ENCODE measurements at regions not wholly inside any gene's neighbourhood (a gene's known extent, or its start where the extent isn't known, plus 50 kb on each side); places are given as distances from the start of the nearest gene placed in this dataset.
"Not testable (repeated sequence)": the region's sequence is repeated elsewhere in the genome, so short reads cannot be mapped to it uniquely, and the experiment has no call there.

DNA sequence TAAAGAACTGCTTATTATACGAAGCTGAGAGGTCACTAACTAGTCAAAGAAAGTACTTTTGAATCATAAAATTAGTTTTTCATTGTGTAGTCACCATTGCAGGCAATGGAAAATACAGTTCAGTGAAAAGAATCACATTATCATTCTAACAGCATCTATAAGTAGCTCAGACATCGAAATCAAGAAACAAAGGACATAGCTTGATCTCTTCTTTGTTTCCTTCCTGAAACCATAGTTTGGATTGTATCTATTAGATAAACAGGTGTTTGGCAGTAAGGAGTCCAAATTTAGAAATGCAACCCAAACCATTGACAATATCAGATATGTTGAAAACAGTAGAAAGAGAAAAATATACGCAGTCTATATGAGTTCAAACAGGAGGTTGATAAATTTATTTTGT, 697.3 kb downstream of the TFAP2A start:
- DNase-seq (ENCODE audit: low read depth in 4 of 4, low spot score in 1 of 4), result no peak

- DNase-seq (ENCODE audit: low read depth in 4 of 4, low spot score in 1 of 4), result no peak
Measured at GRCh38 chr6:9711365-9711764, 703.5 kb downstream of the TFAP2A start.

- DNase-seq (ENCODE audit: low read depth in 4 of 4, low spot score in 1 of 4), result no peak
Measured at GRCh38 chr6:9710574-9710973, 704.3 kb downstream of the TFAP2A start.

DNA sequence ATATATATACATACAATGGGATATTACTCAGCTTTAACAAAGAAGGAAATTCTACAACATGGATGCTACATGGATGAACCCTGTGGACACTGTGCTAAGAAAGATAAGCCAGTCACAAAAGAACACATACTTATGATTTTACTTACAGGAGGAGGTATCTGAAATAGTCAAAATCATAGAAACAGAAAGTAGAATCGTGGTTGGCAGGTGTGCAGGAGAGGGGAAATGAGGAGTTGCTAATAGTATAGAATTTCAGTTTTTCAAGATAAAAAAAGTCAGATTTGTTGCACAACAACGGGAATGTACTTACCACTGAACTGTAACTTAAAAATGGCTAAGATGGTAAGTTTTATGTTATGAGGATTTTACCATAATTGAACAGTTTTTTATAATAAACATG, 706.3 kb downstream of the TFAP2A start:
- no peak for DNase-seq (ENCODE audit: low read depth in 4 of 4, low spot score in 1 of 4)

- DNase-seq (ENCODE audit: low read depth in 4 of 4, low spot score in 1 of 4), result no peak
Measured at GRCh38 chr6:9704989-9705388, 709.9 kb downstream of the TFAP2A start.

DNA sequence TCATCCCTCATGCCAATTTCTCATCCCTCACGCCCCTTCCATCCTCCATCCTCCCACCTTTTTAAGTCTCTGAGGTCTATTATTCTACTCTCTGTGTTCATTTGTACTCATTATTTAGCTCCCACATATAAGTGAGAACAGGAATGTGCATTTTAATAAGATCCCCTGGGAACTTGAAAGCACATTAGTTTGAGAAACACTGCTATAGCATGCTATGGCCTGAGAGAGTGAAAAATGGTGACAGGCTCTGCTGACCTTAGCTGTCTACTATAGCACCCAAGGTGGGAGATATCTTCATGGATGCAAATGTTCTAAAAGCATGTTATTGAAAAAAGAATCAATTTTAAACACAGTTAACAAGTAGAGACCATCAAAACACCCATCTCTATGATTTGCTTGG, 712.0 kb downstream of the TFAP2A start:
- DNase-seq (ENCODE audit: low read depth in 4 of 4, low spot score in 1 of 4), result no peak

- no peak for DNase-seq (ENCODE audit: low read depth in 4 of 4, low spot score in 1 of 4)
Measured at GRCh38 chr6:9699888-9700287, 715.0 kb downstream of the TFAP2A start.

GRCh38 chr6:9697263-9697931, 717.5 kb downstream of the TFAP2A start:
- no peak for DNase-seq (ENCODE audit: low read depth in 4 of 4, low spot score in 1 of 4)

DNA sequence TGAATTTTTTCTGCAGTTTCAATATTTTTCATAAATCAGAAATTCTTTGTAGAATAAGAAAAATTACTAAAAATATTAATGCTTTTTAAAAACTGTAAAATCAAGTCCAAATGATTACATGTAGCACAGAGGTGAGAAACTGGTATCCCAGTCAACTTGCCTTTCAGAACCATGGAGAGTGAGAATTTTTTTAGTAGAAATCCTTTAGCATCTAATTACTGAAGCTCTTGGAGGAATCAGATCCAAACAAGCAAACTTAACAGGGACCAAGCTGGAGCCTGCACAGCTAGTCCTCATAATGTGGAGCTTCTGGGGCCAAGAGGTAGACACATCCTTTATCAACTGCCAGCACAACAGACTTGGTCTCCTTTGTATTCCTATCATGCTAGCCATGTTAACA, 724.5 kb downstream of the TFAP2A start:
- DNase-seq (ENCODE audit: low read depth in 4 of 4, low spot score in 1 of 4), result no peak

DNA sequence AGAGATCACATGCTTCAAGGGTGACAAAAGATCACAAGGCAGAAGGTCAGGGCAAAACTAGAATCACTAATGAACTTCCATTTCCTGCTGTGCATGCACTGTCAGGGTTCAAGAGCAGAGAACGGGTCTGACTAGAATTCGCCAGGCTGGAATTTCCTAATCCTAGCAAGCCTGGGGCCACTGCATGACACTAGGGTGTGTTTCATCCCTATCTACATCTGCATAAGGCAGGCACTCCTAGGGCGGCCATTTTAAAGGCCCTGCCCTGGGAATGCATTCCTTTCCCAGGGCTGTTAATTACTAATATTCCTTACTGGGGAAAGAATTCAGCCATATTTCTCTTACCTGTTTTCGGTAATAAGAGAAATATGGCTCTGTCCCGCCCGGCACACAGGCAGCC, 734.1 kb downstream of the TFAP2A start:
- DNase-seq (ENCODE audit: low read depth in 4 of 4, low spot score in 1 of 4), result not testable (repeated sequence)

- DNase-seq (ENCODE audit: low read depth in 4 of 4, low spot score in 1 of 4), result no peak
Measured at GRCh38 chr6:9675122-9675521, 739.8 kb downstream of the TFAP2A start.

GRCh38 chr6:9659848-9660247, 755.0 kb downstream of the TFAP2A start:
- no peak for DNase-seq (ENCODE audit: low read depth in 4 of 4, low spot score in 1 of 4)

DNA sequence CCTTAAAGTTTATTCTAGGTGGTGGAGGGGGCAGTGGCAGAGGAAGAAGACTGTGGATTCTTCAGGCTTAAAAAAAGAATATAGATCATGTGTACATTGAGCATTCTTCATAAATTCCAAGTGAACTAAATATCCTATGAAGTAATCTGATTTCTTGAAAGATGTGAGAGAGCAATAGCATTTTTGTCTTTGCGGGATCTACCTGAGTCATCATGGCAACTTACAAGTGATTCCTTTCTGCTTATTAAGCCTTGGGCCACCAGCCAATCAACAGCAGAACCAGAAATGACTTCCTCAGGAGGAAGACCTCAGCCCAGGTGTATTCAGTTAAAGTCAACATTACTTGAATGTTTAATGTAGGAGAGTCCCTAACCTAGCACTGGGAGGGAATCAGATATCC, 756.9 kb downstream of the TFAP2A start:
- no peak for DNase-seq (ENCODE audit: low read depth in 4 of 4, low spot score in 1 of 4)

DNA sequence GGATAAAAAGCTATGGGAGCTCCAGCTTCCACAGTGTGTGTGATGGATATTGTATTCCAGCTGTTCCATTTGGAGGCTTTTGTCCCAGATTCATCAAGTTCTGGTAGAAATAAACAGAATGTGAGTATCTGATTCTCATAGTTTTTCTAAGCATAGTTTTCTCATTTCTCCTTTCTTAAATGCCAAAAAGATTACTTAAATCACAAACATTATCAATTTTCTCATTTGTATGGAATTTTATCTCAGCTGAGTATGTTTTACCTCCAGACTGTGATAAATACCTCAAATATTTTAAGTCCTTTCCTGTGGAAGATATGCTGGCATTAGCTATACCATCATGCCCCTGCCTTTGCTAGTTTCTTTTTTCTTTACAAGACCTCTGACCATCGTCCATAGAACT, 767.3 kb downstream of the TFAP2A start:
- no peak for DNase-seq (ENCODE audit: low read depth in 4 of 4, low spot score in 1 of 4)

GRCh38 chr6:9647071-9647445, 767.8 kb downstream of the TFAP2A start:
- no peak for DNase-seq (ENCODE audit: low read depth in 4 of 4, low spot score in 1 of 4)

DNA sequence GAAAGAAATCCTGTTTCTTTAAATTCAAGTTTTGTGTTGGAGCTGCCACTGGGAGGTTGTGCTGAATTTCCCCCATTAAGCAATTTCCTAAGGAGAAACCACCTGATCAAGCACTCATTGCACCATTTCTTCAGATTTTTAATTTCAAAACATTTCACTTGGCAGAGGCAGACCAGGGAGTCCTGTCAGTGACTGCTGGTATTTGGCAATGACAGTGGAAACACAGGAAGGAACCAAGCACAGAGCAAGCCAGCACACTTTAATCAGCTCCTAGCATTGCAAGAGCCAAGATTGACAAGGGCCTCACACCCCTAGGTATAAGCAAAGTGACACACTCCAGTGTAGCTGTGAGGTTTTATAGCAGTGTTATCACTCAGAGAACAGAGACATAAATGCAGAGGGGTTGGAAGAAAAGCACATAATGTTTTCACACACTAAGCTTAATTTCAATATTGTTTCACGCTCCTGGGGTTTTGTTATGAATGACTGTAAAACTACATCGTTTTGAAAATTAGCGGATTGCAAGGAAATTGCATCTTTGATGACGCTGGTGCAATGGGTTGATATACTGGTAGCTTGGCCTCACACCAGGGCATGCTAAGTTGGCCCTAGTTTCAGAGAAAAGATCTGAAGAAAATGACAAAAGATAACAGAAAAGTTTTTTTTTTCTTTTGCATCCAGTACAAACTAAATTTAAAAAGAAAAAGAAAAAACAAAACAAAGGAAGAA, 768.4 kb downstream of the TFAP2A start:
- no peak for DNase-seq (ENCODE audit: low read depth in 4 of 4, low spot score in 1 of 4)

GRCh38 chr6:9638861-9639260, 776.0 kb downstream of the TFAP2A start:
- DNase-seq (ENCODE audit: low read depth in 4 of 4, low spot score in 1 of 4), result no peak

DNA sequence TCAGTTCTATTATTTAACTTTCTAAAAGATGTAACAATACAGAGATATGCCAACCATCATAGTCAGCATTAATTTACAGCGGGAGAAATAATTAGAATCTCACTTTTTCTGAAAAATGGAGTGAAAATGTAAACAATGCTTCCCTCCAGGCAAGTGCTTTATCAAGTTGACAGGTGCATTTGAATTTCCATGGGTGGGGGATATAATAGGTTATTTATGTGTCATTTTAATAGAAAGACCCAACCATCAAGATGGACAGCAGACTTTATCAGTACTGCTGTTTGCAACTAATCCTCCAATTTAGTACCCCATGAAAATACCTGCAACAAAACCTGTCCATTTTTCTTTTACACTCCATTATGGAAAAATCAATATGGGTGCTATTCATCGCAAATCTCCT, 780.1 kb downstream of the TFAP2A start:
- no peak for DNase-seq (ENCODE audit: low read depth in 4 of 4, low spot score in 1 of 4)

DNA sequence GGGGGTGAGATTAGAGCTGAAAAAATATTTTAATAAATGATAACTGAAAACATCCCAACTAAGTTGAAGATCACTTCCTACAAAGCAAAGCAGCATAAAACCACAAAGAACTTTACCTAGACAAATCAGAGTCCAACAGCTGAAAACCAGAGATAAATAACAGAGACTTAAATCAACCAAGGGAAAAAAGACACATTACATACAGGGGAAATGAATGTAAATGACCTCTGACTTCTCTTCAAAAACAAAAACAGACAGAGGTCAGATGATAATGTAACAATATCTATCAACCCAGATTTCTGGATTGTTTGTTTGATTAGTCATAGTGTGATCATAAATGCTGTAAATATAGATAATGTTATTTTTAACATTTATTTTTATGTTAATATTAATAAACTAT, 782.8 kb downstream of the TFAP2A start:
- no peak for DNase-seq (ENCODE audit: low read depth in 4 of 4, low spot score in 1 of 4)

DNA sequence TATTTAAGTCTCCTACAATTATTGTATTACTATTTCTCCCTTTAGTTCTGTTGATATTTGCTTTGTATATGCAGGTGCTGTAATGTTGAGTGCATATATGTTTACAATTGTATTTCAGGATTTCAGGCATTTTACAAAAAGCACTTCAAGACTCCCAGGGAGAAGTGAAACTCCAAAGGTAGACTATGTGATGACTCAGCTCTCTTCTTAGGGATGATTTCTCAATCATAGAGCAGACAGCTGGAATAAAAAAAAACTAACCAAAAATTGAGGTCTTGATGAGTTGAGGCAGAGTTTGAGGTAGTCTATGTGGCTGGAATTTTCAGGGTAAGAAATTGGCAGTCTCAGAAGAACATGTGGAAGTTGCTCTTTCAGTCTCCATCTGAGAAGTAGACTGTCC, 786.1 kb downstream of the TFAP2A start:
- no peak for DNase-seq (ENCODE audit: low read depth in 4 of 4, low spot score in 1 of 4)

- no peak for DNase-seq (ENCODE audit: low read depth in 4 of 4, low spot score in 1 of 4)
Measured at GRCh38 chr6:9627916-9628315, 787.0 kb downstream of the TFAP2A start.

- no peak for DNase-seq (ENCODE audit: low read depth in 4 of 4, low spot score in 1 of 4)
Measured at GRCh38 chr6:9623985-9624384, 790.9 kb downstream of the TFAP2A start.

DNA sequence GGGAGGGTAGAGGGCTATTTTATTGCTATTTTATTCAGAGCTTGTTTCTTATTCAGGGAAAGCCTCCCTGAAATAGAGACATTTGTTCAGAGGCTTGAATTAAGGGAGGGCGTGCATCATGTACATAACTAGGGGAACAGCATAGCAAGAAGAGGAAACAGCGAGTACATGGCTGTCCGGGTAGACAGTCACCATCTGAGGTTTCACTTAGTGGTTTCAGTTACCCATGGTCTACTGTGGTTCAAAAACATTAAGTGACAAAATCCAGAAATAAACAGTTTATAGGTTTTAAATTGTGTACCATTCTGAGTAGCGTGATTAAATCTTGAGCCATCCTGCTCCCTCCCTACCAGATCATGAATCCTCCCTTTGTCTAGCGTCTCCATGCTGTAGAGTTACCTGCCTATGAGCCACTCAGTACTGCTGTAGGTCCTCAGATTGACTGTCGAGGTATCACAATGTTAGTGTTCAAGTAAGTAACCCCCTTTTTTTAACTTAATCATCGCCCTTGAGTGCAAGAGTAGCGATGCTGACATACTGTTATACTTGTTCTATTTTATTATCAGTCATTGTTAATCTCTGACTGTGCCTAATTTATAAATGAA, 791.5 kb downstream of the TFAP2A start:
- no peak for DNase-seq (ENCODE audit: low read depth in 4 of 4, low spot score in 1 of 4)

All from stimulated activated CD4-positive, alpha-beta T cell treated with anti-CD3 and anti-CD28 coated beads, Interleukin-1b, Interleukin-23, amount 100 ng/mL, for 24 hours (primary cell).